NCI-H1694 treated with DMSO at 0.1 percent for 48 hours (cell line): ENCODE measurements at regions not wholly inside any gene's neighbourhood (a gene's known extent, or its start where the extent isn't known, plus 50 kb on each side); places are given as distances from the start of the nearest gene placed in this dataset.
A peak's percentile ranks its signal among the peaks of the same experiment; 100 is the strongest.
"Not testable (repeated sequence)": the region's sequence is repeated elsewhere in the genome, so short reads cannot be mapped to it uniquely, and the experiment has no call there.

Experiments
- DNase-seq: peaks from one replicate; lab custom pipeline; 2025; lab: John Stamatoyannopoulos, UW

- no peak for DNase-seq
Measured at GRCh38 chr4:81816031-81816761, 344.5 kb upstream of the RASGEF1B start.

- no peak for DNase-seq
Measured at GRCh38 chr4:81814987-81815541, 343.4 kb upstream of the RASGEF1B start.

GRCh38 chr4:81811562-81812293, 340.0 kb upstream of the RASGEF1B start:
- no peak for DNase-seq

- DNase-seq = no peak
Measured at GRCh38 chr4:81808011-81808672, 336.4 kb upstream of the RASGEF1B start.

- DNase-seq = no peak
Measured at GRCh38 chr4:81807386-81807785, 335.7 kb upstream of the RASGEF1B start.

GRCh38 chr4:81806485-81806884, 334.8 kb upstream of the RASGEF1B start:
- DNase-seq = no peak

GRCh38 chr4:81804849-81805248, 333.1 kb upstream of the RASGEF1B start:
- no peak for DNase-seq

GRCh38 chr4:81802285-81802846, 330.7 kb upstream of the RASGEF1B start:
- no peak for DNase-seq

GRCh38 chr4:81799371-81799770, 327.7 kb upstream of the RASGEF1B start:
- DNase-seq = no peak

- no peak for DNase-seq
Measured at GRCh38 chr4:81796790-81797528, 325.3 kb upstream of the RASGEF1B start.

GRCh38 chr4:81792521-81792920, 320.8 kb upstream of the RASGEF1B start:
- no peak for DNase-seq

- no peak for DNase-seq
Measured at GRCh38 chr4:81790477-81790876, 318.8 kb upstream of the RASGEF1B start.

GRCh38 chr4:81789741-81790399, 318.2 kb upstream of the RASGEF1B start:
- no peak for DNase-seq

- DNase-seq = peak; percentile 2
Measured at GRCh38 chr4:81789158-81789557, 317.5 kb upstream of the RASGEF1B start.

GRCh38 chr4:81786766-81787165, 315.1 kb upstream of the RASGEF1B start:
- DNase-seq = peak; percentile 35

- DNase-seq = peak; percentile 3
Measured at GRCh38 chr4:81786063-81786763, 314.5 kb upstream of the RASGEF1B start.

GRCh38 chr4:81785338-81785737, 313.6 kb upstream of the RASGEF1B start:
- no peak for DNase-seq

GRCh38 chr4:81783558-81783957, 311.9 kb upstream of the RASGEF1B start:
- DNase-seq = no peak

GRCh38 chr4:81781799-81782198, 310.1 kb upstream of the RASGEF1B start:
- DNase-seq = no peak

- not testable (repeated sequence) for DNase-seq
Measured at GRCh38 chr4:81777718-81778117, 306.0 kb upstream of the RASGEF1B start.
